Stimulated activated CD8-positive, alpha-beta memory T cell treated with anti-CD3 and anti-CD28 coated beads, Interleukin-7, amount 100 ng/mL, for 48 hours (primary cell): ENCODE measurements at regions not wholly inside any gene's neighbourhood (a gene's known extent, or its start where the extent isn't known, plus 50 kb on each side); places are given as distances from the start of the nearest gene placed in this dataset.
"Not testable (repeated sequence)": the region's sequence is repeated elsewhere in the genome, so short reads cannot be mapped to it uniquely, and the experiment has no call there.

ENCODE experiments used
- DNase-seq, 2 donors: peaks; one replicate each; pipeline ENCODE4 v3.0.0-alpha.2; 2020; ENCODE audit warnings: low read depth in 1 of 2; ENCODE audit errors: extremely low read depth in 1 of 2

- DNase-seq, result no peak
Observed at GRCh38 chr2:196276421-196276820, 105.0 kb upstream of the STK17B start.

GRCh38 chr2:196277002-196277401 is 105.6 kb upstream of the STK17B start:
- DNase-seq, result no peak

GRCh38 chr2:196278491-196278911 is 107.1 kb upstream of the STK17B start:
- peak in 1 of 2 donors; percentile 56 for DNase-seq

GRCh38 chr2:196279541-196279940 is 108.2 kb upstream of the STK17B start:
- DNase-seq, result no peak

- DNase-seq, result no peak
Observed at GRCh38 chr2:196284144-196284844, 112.9 kb upstream of the STK17B start.

GRCh38 chr2:196284866-196285557 is 113.6 kb upstream of the STK17B start:
- DNase-seq, result no peak

- DNase-seq, result no peak
Observed at GRCh38 chr2:196286821-196287220, 115.4 kb upstream of the STK17B start.

GRCh38 chr2:196287523-196287922 is 116.1 kb upstream of the STK17B start:
- no peak for DNase-seq

GRCh38 chr2:196288006-196288538 is 116.7 kb upstream of the STK17B start:
- no peak for DNase-seq

- DNase-seq, result no peak
Observed at GRCh38 chr2:196289000-196289399, 117.6 kb upstream of the STK17B start.

GRCh38 chr2:196290136-196290535 is 118.8 kb upstream of the STK17B start:
- no peak for DNase-seq

GRCh38 chr2:196290569-196290968 is 119.2 kb upstream of the STK17B start:
- no peak for DNase-seq

GRCh38 chr2:196291426-196291825 is 120.0 kb upstream of the STK17B start:
- DNase-seq, result no peak

- no peak for DNase-seq
Observed at GRCh38 chr2:196291873-196292800, 120.8 kb upstream of the STK17B start.

- no peak for DNase-seq
Observed at GRCh38 chr2:196293751-196294515, 122.6 kb upstream of the STK17B start.

- DNase-seq, result no peak
Observed at GRCh38 chr2:196294516-196294909, 123.1 kb upstream of the STK17B start.

- no peak for DNase-seq
Observed at GRCh38 chr2:196295005-196295404, 123.6 kb upstream of the STK17B start.

GRCh38 chr2:196298106-196298723 is 126.8 kb upstream of the STK17B start:
- DNase-seq, result not testable (repeated sequence)

- no peak for DNase-seq
Observed at GRCh38 chr2:196307775-196308305, 136.5 kb upstream of the STK17B start.

- DNase-seq, result no peak
Observed at GRCh38 chr2:196309691-196310090, 138.3 kb upstream of the STK17B start.
